ENCODE measurements at regions not wholly inside any gene's neighbourhood (a gene's known extent, or its start where the extent isn't known, plus 50 kb on each side); places are given as distances from the start of the nearest gene placed in this dataset.

GRCh38 chr2:145806546-145806945, 1286.6 kb upstream of the ZEB2 start:
- no peaks in the 10 kb centered on the region for H3K27me3 ChIP-seq (replicated peaks in 1 of 4; ENCODE audit: control extremely low read depth in 1 of 4, control insufficient read depth in 3 of 4, insufficient read depth in 4 of 4, low read length in 3 of 4)
- Mint-ChIP-seq H3K4me3 (no peak overlapping the region), H3K4me1 (no peaks in the 10 kb centered on the region), H3K9me3 (ENCODE audit: insufficient read depth) (no peaks in the 10 kb centered on the region), H3K27me3 (no peaks in the 10 kb centered on the region), H3K27ac (no peak overlapping the region)
- H3K36me3 ChIP-seq (replicated peaks in 1 of 2; ENCODE audit: control extremely low read depth in 1 of 2, control insufficient read depth in 1 of 2, extremely low read depth in 1 of 2, insufficient read depth in 2 of 2, low read length in 1 of 2): no peaks in the 10 kb centered on the region
- TF ChIP-seq CTCF (IDR thresholded peaks at IDR 0.05) (no peak), EZH2 (IDR thresholded peaks at IDR 0.05; ENCODE audit: borderline replicate concordance, insufficient read depth, low read depth, low read length, poor library complexity, severe bottlenecking) (no peak)
- no peaks in the 10 kb centered on the region for H3K4me1 ChIP-seq (ENCODE audit: control insufficient read depth in 2 of 2, insufficient read depth in 2 of 2, low read length in 2 of 2)
- H3K4me3 ChIP-seq (ENCODE audit: control extremely low read depth in 1 of 5, extremely low read depth in 1 of 5, insufficient read depth in 1 of 5, low read depth in 2 of 5, low read length in 4 of 5): no peak overlapping the region
- H3K79me2 ChIP-seq (ENCODE audit: control insufficient read depth, insufficient read depth, low read length): no peaks in the 10 kb centered on the region
- H2AFZ ChIP-seq (ENCODE audit: insufficient read depth, low read depth, low read length, poor library complexity, severe bottlenecking): no peak overlapping the region
- no peak overlapping the region for H3K4me2 ChIP-seq (replicated peaks; ENCODE audit: low read depth, low read length, poor library complexity, severe bottlenecking)
- no peak overlapping the region for H3K27ac ChIP-seq (ENCODE audit: low read length in 2 of 2)
- no peaks in the 10 kb centered on the region for H4K20me1 ChIP-seq (ENCODE audit: control insufficient read depth, insufficient read depth, low read length, poor library complexity, severe bottlenecking)
- DNase-seq (no peak), ATAC-seq (ENCODE audit: low read depth) (no peak)
- CTCF ChIA-PET: no interaction called here
- POLR2A ChIA-PET: no interaction called here
- no peak overlapping the region for H3K9ac ChIP-seq (ENCODE audit: low read length)
- H3K9me3 ChIP-seq (ENCODE audit: control extremely low read depth in 1 of 3, control insufficient read depth in 2 of 3, insufficient read depth in 1 of 3, low read length in 2 of 3): no peaks in the 10 kb centered on the region
- intact Hi-C loops (cut with micrococcal nuclease): no loop called here

- CTCF ChIA-PET: no interaction called here
- ATAC-seq (ENCODE audit: low read depth) (no peak), DNase-seq (no peak)
- Mint-ChIP-seq H3K27me3 (no peaks in the 10 kb centered on the region), H3K9me3 (ENCODE audit: insufficient read depth) (no peaks in the 10 kb centered on the region), H3K4me3 (no peak overlapping the region), H3K4me1 (no peaks in the 10 kb centered on the region), H3K27ac (no peak overlapping the region)
- no peaks in the 10 kb centered on the region for H3K9me3 ChIP-seq (ENCODE audit: control extremely low read depth in 1 of 3, control insufficient read depth in 2 of 3, insufficient read depth in 1 of 3, low read length in 2 of 3)
- no peak overlapping the region for H2AFZ ChIP-seq (ENCODE audit: insufficient read depth, low read depth, low read length, poor library complexity, severe bottlenecking)
- no peaks in the 10 kb centered on the region for H4K20me1 ChIP-seq (ENCODE audit: control insufficient read depth, insufficient read depth, low read length, poor library complexity, severe bottlenecking)
- H3K4me2 ChIP-seq (replicated peaks; ENCODE audit: low read depth, low read length, poor library complexity, severe bottlenecking): no peak overlapping the region
- H3K36me3 ChIP-seq (replicated peaks in 1 of 2; ENCODE audit: control extremely low read depth in 1 of 2, control insufficient read depth in 1 of 2, extremely low read depth in 1 of 2, insufficient read depth in 2 of 2, low read length in 1 of 2): no peaks in the 10 kb centered on the region
- 100% methylated on average over 1 of the region's 1 CpG for WGBS (ENCODE audit: insufficient coverage)
- intact Hi-C loops (cut with micrococcal nuclease): no loop called here
- no peak overlapping the region for H3K9ac ChIP-seq (ENCODE audit: low read length)
- no peaks in the 10 kb centered on the region for H3K4me1 ChIP-seq (ENCODE audit: control insufficient read depth in 2 of 2, insufficient read depth in 2 of 2, low read length in 2 of 2)
- H3K27me3 ChIP-seq (replicated peaks in 1 of 4; ENCODE audit: control extremely low read depth in 1 of 4, control insufficient read depth in 3 of 4, insufficient read depth in 4 of 4, low read length in 3 of 4): no peaks in the 10 kb centered on the region
- TF ChIP-seq CTCF (IDR thresholded peaks at IDR 0.05) (no peak), EZH2 (IDR thresholded peaks at IDR 0.05; ENCODE audit: borderline replicate concordance, insufficient read depth, low read depth, low read length, poor library complexity, severe bottlenecking) (no peak)
- H3K27ac ChIP-seq (ENCODE audit: low read length in 2 of 2): no peak overlapping the region
- no peak overlapping the region for H3K4me3 ChIP-seq (ENCODE audit: control extremely low read depth in 1 of 5, extremely low read depth in 1 of 5, insufficient read depth in 1 of 5, low read depth in 2 of 5, low read length in 4 of 5)
- POLR2A ChIA-PET: no interaction called here
- no peaks in the 10 kb centered on the region for H3K79me2 ChIP-seq (ENCODE audit: control insufficient read depth, insufficient read depth, low read length)
These were observed 1282.2 kb upstream of the ZEB2 start for GRCh38 chr2:145802133-145802532.
